SK-N-SH (cell line): ENCODE measurements at regions not wholly inside any gene's neighbourhood (a gene's known extent, or its start where the extent isn't known, plus 50 kb on each side); places are given as distances from the start of the nearest gene placed in this dataset.

Experiments used
- CTCF ChIA-PET: fragments of 300-600, 350-600 bp; formaldehyde crosslinking; extraction: SDS; loops from one replicate; lab custom pipeline; 2021; lab: Yijun Ruan, JAX
- POLR2A ChIA-PET: fragments of 350-600 bp; sonication (Branson Sonifier 250); formaldehyde crosslinking; extraction: SDS; loops from one replicate; lab custom pipeline; 2020; ENCODE audit warnings: antibody characterized with exemption, inconsistent platforms; lab: Yijun Ruan, JAX
- DNase-seq: peaks from one replicate; pipeline ENCODE4 v3.0.0; 2012
- H2AFZ ChIP-seq: fragments of 200-600 bp; sonication (generic); 2 replicates; pipeline ENCODE4 v1.8.1; 2016; ENCODE audit warnings: antibody characterized with exemption, mild to moderate bottlenecking, low read depth
- H3F3A ChIP-seq: fragments of 200-600 bp; sonication (generic); replicated peaks from 2 replicates; pipeline ENCODE3; 2016; ENCODE audit warnings: antibody characterized with exemption, mild to moderate bottlenecking; ENCODE audit not compliant: insufficient read depth
- H3K27ac ChIP-seq, 2 experiments: fragments of 200-500 bp in 1 of 2; fragments of 200-600 bp in 1 of 2; sonication (Bioruptor generic) in 1 of 2; sonication (generic), shearing (Covaris generic) in 1 of 2; 2 replicates each; pipeline versions ENCODE4 v1.5.1 to v1.6.1; 2014 to 2016; ENCODE audit warnings: low read depth in 2 of 2, inconsistent platforms in 1 of 2, low read length in 1 of 2, mild to moderate bottlenecking in 1 of 2, mixed read lengths in 1 of 2
- H3K27me3 ChIP-seq: fragments of 200-600 bp; sonication (generic), shearing (Covaris generic); 2 replicates; pipeline ENCODE4 v1.6.1; 2016; ENCODE audit warnings: mixed run types; ENCODE audit not compliant: insufficient read depth
- H3K36me3 ChIP-seq, 2 experiments: fragments of 200-500 bp in 1 of 2; fragments of 200-600 bp in 1 of 2; sonication (Bioruptor generic) in 1 of 2; sonication (generic) in 1 of 2; replicated peaks in 1 of 2; 2 replicates each; pipeline versions ENCODE3 to v1.5.1; 2014 to 2016; ENCODE audit warnings: low read length in 1 of 2, mild to moderate bottlenecking in 1 of 2; ENCODE audit not compliant: insufficient read depth in 2 of 2, control insufficient read depth in 1 of 2
- H3K4me1 ChIP-seq, 2 experiments: fragments of 200-500 bp in 1 of 2; fragments of 200-600 bp in 1 of 2; sonication (Bioruptor generic) in 1 of 2; sonication (generic), shearing (Covaris generic) in 1 of 2; 2 replicates each; pipeline versions ENCODE4 v1.5.1 to v1.6.1; 2014 to 2016; ENCODE audit warnings: low read depth in 1 of 2, low read length in 1 of 2, mixed run types in 1 of 2; ENCODE audit not compliant: insufficient read depth in 2 of 2, control insufficient read depth in 1 of 2
- H3K4me2 ChIP-seq: fragments of 200-600 bp; sonication (generic), shearing (Covaris generic); 2 replicates; pipeline ENCODE4 v1.6.1; 2017; ENCODE audit warnings: mixed run types
- H3K4me3 ChIP-seq, 2 experiments: fragments of 200-500 bp in 1 of 2; fragments of 200-600 bp in 1 of 2; sonication (Bioruptor generic) in 1 of 2; sonication (generic), shearing (Covaris generic) in 1 of 2; 2 replicates each; pipeline versions ENCODE4 v1.5.1 to v1.8.1; 2014 to 2016; ENCODE audit warnings: low read depth in 2 of 2, inconsistent platforms in 1 of 2, low read length in 1 of 2, mild to moderate bottlenecking in 1 of 2, mixed read lengths in 1 of 2, moderate library complexity in 1 of 2
- H3K79me2 ChIP-seq: fragments of 200-600 bp; sonication (generic); 2 replicates; pipeline ENCODE4 v1.8.1; 2017; ENCODE audit warnings: mild to moderate bottlenecking; ENCODE audit not compliant: insufficient read depth
- H3K9ac ChIP-seq: fragments of 200-600 bp; sonication (generic); 2 replicates; pipeline ENCODE4 v1.6.1; 2017; ENCODE audit warnings: mixed run types
- H3K9me2 ChIP-seq: fragments of 200-600 bp; sonication (generic); 2 replicates; pipeline ENCODE4 v1.6.1; 2017; ENCODE audit warnings: mixed run types
- H3K9me3 ChIP-seq: fragments of 200-600 bp; sonication (generic); 2 replicates; pipeline ENCODE4 v1.6.1; 2017; ENCODE audit warnings: mixed run types, mild to moderate bottlenecking, moderate library complexity
- H4K20me1 ChIP-seq: fragments of 200-600 bp; sonication (generic); 2 replicates; pipeline ENCODE4 v1.6.1; 2017; ENCODE audit warnings: mild to moderate bottlenecking, mixed run types; ENCODE audit not compliant: insufficient read depth
- CTCF ChIP-seq: fragments of 200-600 bp; sonication (generic); IDR thresholded peaks from 2 replicates; pipeline ENCODE4 v1.6.1; 2017; ENCODE audit warnings: antibody characterized with exemption, mild to moderate bottlenecking, moderate library complexity
- ELF1 ChIP-seq: IDR thresholded peaks from 2 replicates; pipeline ENCODE4 v1.4.0; 2012
- EP300 ChIP-seq, 2 experiments: IDR thresholded peaks; 2 replicates each; pipeline versions ENCODE4 v1.4.0 to v1.6.1; 2012; ENCODE audit warnings: borderline replicate concordance in 1 of 2, low read depth in 1 of 2, low read length in 1 of 2
- EZH2phosphoT487 ChIP-seq: fragments of 200-600 bp; sonication (generic); IDR thresholded peaks from 2 replicates; pipeline ENCODE4 v1.6.1; 2017; ENCODE audit warnings: low read depth, mixed run types, mild to moderate bottlenecking, antibody characterized with exemption, moderate library complexity, borderline replicate concordance
- FOSL2 ChIP-seq: IDR thresholded peaks from 2 replicates; pipeline ENCODE4 v1.4.0; 2012; ENCODE audit warnings: low read depth, mild to moderate bottlenecking, moderate library complexity, borderline replicate concordance
- FOXJ3 ChIP-seq: sonication (generic); formaldehyde crosslinking; IDR thresholded peaks from 2 replicates; pipeline ENCODE4 v1.5.1; 2020; ENCODE audit warnings: mild to moderate bottlenecking, missing genetic modification reagents
- FOXM1 ChIP-seq: IDR thresholded peaks from 2 replicates; pipeline ENCODE4 v1.4.0; 2012; ENCODE audit warnings: low read depth, mild to moderate bottlenecking
- GABPA ChIP-seq: IDR thresholded peaks from 2 replicates; pipeline ENCODE4 v1.4.0; 2012; ENCODE audit warnings: low read depth, mild to moderate bottlenecking
- GATA2 ChIP-seq: sonication (generic); formaldehyde crosslinking; IDR thresholded peaks from 2 replicates; pipeline ENCODE4 v1.5.0; 2020; ENCODE audit warnings: mild to moderate bottlenecking, missing genetic modification reagents
- IRF3 ChIP-seq: fragments of 150-350 bp; IDR thresholded peaks from 2 replicates; pipeline ENCODE4 v1.6.1; 2016; ENCODE audit warnings: mild to moderate bottlenecking, low read depth, low read length
- JUND ChIP-seq: IDR thresholded peaks from 2 replicates; pipeline ENCODE4 v1.4.0; 2012
- MAX ChIP-seq: IDR thresholded peaks from 2 replicates; pipeline ENCODE4 v1.4.0; 2012; ENCODE audit warnings: low read depth
- MEF2A ChIP-seq: IDR thresholded peaks from 2 replicates; pipeline ENCODE4 v1.4.0; 2012; ENCODE audit warnings: low read depth, borderline replicate concordance
- POLR2AphosphoS5 ChIP-seq: IDR thresholded peaks from 2 replicates; pipeline ENCODE4 v1.6.1; 2012; ENCODE audit warnings: low read depth, low read length
- RCOR1 ChIP-seq: fragments of 150-350 bp; IDR thresholded peaks from 2 replicates; pipeline ENCODE4 v1.6.1; 2017; ENCODE audit warnings: antibody characterized with exemption, low read length
- RXRA ChIP-seq: IDR thresholded peaks from 2 replicates; pipeline ENCODE4 v1.4.0; 2012; ENCODE audit warnings: low read depth, mild to moderate bottlenecking, borderline replicate concordance
- SMC3 ChIP-seq: IDR thresholded peaks from 2 replicates; pipeline ENCODE4 v1.6.1; 2012; ENCODE audit warnings: low read depth, low read length, improper control_type of control experiment
- TAF1 ChIP-seq: IDR thresholded peaks from 2 replicates; pipeline ENCODE4 v1.6.1; 2012; ENCODE audit warnings: low read depth, mild to moderate bottlenecking, low read length, moderate library complexity, borderline replicate concordance
- TCF12 ChIP-seq: IDR thresholded peaks from 2 replicates; pipeline ENCODE4 v1.4.0; 2012
- USF1 ChIP-seq: IDR thresholded peaks from 2 replicates; pipeline ENCODE4 v1.4.0; 2012; ENCODE audit warnings: low read depth, borderline replicate concordance
- USF2 ChIP-seq: fragments of 150-350 bp; IDR thresholded peaks from 2 replicates; pipeline ENCODE4 v1.6.1; 2017; ENCODE audit warnings: antibody characterized with exemption, low read length, low read depth, borderline replicate concordance
- YY1 ChIP-seq: IDR thresholded peaks from 2 replicates; pipeline ENCODE4 v1.4.0; 2012; ENCODE audit warnings: low read depth, mild to moderate bottlenecking
- ZBTB33 ChIP-seq: IDR thresholded peaks from 2 replicates; pipeline ENCODE4 v1.4.0; 2012; ENCODE audit warnings: low read depth, borderline replicate concordance
- WGBS: methylation state at CpG from one replicate; pipeline ENCODE4 v1.1.6; 2017; ENCODE audit warnings: low lambda C conversion rate; 5-methylcytosine and 5-hydroxymethylcytosine counted together

- H4K20me1 ChIP-seq = no peaks in the 10 kb centered on the region
- TF ChIP-seq FOXJ3 (CRISPR knock-in tag) (no peak), RCOR1 (no peak), RXRA (no peak), YY1 (no peak), CTCF (no peak), FOSL2 (no peak), GABPA (no peak), TCF12 (no peak), EZH2phosphoT487 (no peak), FOXM1 (no peak), SMC3 (no peak), TAF1 (no peak), USF1 (no peak), USF2 (no peak), MAX (no peak)
- H3K36me3 ChIP-seq = no peaks in the 10 kb centered on the region
- no peak overlapping the region for H3K4me2 ChIP-seq
- H3K4me1 ChIP-seq = no peaks in the 10 kb centered on the region
- ChIA-PET POLR2A (no interaction called here), CTCF (no interaction called here)
- no peak overlapping the region for H3K27ac ChIP-seq
- H3F3A ChIP-seq = no peaks in the 10 kb centered on the region
- H3K9ac ChIP-seq = no peak overlapping the region
- no peaks in the 10 kb centered on the region for H3K9me3 ChIP-seq
- DNase-seq = no peak
- no peaks in the 10 kb centered on the region for H3K9me2 ChIP-seq
- H2AFZ ChIP-seq = no peak overlapping the region
- WGBS = no CpG with 5 or more reads among the region's 2 CpGs
- no peaks in the 10 kb centered on the region for H3K79me2 ChIP-seq
- H3K4me3 ChIP-seq = no peak overlapping the region
- H3K27me3 ChIP-seq = peaks cover 6% of the 10 kb centered on the region; the same call in 1 of the 2 replicates
These were observed 96.0 kb downstream of the ACTL7B start for GRCh38 chr9:108759835-108760234.

- POLR2A ChIA-PET = no interaction called here
- Histone ChIP-seq H3K9me3 (no peaks in the 10 kb centered on the region), H3K4me3 (no peak overlapping the region), H3K27me3 (peaks cover 6% of the 10 kb centered on the region; the same call in 1 of the 2 replicates), H4K20me1 (no peaks in the 10 kb centered on the region), H3K4me1 (no peaks in the 10 kb centered on the region), H3K9me2 (no peaks in the 10 kb centered on the region), H3K79me2 (no peaks in the 10 kb centered on the region), H3K9ac (no peak overlapping the region), H3K4me2 (no peak overlapping the region), H3K36me3 (no peaks in the 10 kb centered on the region), H2AFZ (no peak overlapping the region), H3F3A (no peaks in the 10 kb centered on the region), H3K27ac (no peak overlapping the region)
- CTCF ChIA-PET = interaction anchor here (1.1 kb wide), 1 partner anchor 8 kb away, joined by 3 read pairs; no protein-coding TSS in a partner anchor
- 18% methylated on average over 3 of the region's 3 CpGs for WGBS
- no peak for DNase-seq
- no peak for TF ChIP-seq ELF1
- TF ChIP-seq ZBTB33 = no peak
- TF ChIP-seq RXRA = no peak
- no peak for TF ChIP-seq EP300 (IDR thresholded peaks at IDR 0.05; ENCODE audit: borderline replicate concordance in 1 of 2, low read depth in 1 of 2, low read length in 1 of 2)
- no peak for TF ChIP-seq USF1
- no peak for TF ChIP-seq JUND
- TF ChIP-seq RCOR1 = no peak
- no peak for TF ChIP-seq POLR2AphosphoS5
- no peak for TF ChIP-seq GATA2 (CRISPR knock-in tag)
- TF ChIP-seq IRF3 = no peak
- no peak for TF ChIP-seq TCF12
- TF ChIP-seq MEF2A = no peak
- no peak for TF ChIP-seq SMC3
These were observed 96.4 kb downstream of the ACTL7B start for GRCh38 chr9:108759399-108759798.
